GM10266 (cell line): ENCODE measurements at regions not wholly inside any gene's neighbourhood (a gene's known extent, or its start where the extent isn't known, plus 50 kb on each side); places are given as distances from the start of the nearest gene placed in this dataset.

Experiments
- DNase-seq: peaks from one replicate; pipeline ENCODE4 v3.0.0; 2012; ENCODE audit errors: extremely low spot score
- TF ChIP-seq, protein P1 (sequence below): IDR thresholded peaks from 2 replicates; pipeline ENCODE4 v1.5.1; 2012; ENCODE audit warnings: mild to moderate bottlenecking, low read depth; ENCODE audit not compliant: control insufficient read depth, insufficient read depth; ENCODE audit errors: missing control alignments

DNA sequence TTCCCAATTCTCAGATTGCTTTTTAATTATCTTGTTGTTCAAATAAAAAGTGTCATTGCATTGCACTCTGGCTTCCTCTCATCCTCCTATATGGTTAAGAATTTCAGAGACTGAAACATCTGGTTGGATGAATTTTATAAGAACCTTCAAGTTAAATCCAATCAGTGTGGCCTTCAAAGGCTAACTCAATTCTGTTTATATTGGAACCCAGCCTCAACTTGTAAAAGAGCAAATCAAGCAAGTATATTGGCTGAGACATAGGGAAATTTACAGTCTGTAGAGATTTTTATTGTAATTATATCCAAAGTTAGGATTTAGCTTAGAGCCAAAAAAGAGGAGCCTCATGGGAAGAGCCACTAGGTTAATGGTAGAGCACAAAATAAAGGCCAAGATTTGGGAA, 159.9 kb upstream of the FER start:
- no peak for DNase-seq
- TF ChIP-seq, protein P1, sequence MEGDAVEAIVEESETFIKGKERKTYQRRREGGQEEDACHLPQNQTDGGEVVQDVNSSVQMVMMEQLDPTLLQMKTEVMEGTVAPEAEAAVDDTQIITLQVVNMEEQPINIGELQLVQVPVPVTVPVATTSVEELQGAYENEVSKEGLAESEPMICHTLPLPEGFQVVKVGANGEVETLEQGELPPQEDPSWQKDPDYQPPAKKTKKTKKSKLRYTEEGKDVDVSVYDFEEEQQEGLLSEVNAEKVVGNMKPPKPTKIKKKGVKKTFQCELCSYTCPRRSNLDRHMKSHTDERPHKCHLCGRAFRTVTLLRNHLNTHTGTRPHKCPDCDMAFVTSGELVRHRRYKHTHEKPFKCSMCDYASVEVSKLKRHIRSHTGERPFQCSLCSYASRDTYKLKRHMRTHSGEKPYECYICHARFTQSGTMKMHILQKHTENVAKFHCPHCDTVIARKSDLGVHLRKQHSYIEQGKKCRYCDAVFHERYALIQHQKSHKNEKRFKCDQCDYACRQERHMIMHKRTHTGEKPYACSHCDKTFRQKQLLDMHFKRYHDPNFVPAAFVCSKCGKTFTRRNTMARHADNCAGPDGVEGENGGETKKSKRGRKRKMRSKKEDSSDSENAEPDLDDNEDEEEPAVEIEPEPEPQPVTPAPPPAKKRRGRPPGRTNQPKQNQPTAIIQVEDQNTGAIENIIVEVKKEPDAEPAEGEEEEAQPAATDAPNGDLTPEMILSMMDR: no peak

DNA sequence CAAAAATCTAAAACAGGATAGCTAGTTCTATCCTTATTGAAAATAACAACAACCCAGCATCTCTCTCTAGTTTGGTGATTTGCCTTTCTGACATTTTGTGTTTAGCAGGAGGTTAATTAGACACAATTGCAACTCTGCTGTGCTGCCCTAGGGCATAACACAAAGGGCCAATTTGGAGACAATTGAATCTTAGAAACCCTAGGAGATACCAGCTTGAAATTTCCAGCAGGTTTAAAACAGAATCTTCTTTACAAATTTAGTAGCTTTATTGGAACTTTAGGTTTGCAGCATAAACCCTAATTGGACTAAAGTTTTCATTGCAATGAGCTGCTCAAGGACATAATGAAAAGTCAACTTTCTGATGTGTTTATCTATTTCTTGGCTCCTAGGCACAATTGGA, 166.7 kb upstream of the FER start:
- DNase-seq: no peak
- TF ChIP-seq, protein P1: no peak

DNA sequence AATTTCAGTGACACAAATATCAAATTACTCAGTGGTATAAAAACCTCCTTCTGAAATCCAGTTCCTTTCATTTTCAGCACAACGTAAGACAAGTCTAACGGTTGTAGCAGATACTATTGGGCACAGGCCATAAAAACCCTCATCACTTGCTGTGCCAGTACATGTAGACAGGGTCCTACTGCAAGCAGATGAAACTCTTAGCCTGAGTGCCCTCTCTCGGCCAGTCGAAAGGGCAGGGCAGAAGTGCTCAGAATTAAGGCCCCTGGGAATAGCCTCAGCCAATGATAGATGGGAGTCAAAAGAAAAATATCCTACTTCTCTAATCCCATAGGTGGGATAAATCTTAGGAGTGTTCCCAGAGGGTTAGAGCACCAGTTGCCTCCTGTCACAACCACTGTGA, 168.5 kb upstream of the FER start:
- DNase-seq: no peak
- TF ChIP-seq, protein P1: no peak

DNA sequence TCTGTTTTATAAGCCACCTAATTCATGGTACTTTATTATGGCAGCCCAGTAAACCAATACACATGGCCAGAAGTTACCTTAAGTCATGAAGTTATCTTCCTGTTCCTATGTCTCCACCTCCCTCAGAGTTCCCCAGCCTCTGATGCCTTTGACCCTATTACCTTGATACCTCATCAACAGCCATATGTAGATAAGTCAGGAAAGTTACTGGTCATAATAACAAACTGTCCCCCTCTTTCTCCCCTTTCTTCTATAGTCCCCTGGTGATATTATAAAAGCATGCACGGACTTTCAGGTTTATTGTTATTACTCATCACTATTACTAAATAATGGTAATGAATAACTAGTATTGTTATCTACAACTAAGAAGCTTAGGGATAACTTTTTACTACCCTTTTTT, 168.9 kb upstream of the FER start:
- no peak for DNase-seq
- TF ChIP-seq, protein P1: no peak

DNA sequence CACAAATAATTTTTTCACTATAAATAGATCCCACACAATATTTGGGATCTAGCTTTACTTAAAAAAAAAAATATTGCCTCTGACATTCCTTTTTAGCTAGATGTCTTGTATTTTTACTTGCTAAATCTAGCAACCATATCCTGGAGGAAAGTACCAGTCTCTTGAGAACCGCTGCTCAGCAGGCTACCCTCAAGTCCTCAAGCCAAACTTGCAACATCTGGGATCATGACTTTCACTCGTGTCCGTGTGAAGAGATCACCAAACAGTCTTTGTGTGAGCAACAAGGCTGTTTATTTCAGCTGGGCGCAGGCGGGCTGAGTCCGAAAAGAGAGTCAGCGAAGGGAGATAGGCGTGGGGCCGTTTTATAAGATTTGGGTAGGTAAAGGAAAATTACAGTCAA, 180.3 kb upstream of the FER start:
- TF ChIP-seq, protein P1: no peak
- no peak for DNase-seq

DNA sequence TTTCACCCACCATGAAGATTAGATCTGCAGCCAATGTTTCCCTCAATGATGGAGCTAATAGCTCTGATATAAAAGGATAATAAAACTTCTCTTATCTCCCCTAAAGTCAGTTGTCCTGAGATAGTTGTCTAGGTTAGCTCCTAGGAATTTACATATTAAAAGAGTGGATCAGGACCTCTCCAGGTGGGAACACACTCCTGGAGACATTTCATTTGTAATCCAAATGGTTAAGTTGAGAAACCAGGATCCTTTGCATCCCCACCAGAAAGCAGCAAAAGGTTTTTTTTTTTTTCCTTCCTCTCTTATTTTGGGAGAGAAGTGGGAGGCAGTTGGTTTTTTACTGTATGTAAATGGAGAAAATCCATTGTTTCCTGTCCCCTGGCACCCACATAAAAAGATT, 182.5 kb upstream of the FBXL17 start:
- TF ChIP-seq, protein P1: no peak
- DNase-seq: no peak

DNA sequence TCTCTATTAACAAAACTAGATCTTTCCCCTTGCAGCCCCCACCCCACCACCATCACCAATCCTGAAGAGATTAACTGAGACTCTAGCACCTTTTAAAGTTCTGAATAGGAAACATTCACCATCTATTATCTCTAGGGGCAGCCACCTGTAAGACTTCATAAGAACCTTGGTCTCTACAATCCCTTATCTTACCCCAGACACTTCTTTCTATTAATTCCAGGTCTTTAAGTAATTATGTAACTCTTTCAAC, 180.2 kb upstream of the FBXL17 start:
- TF ChIP-seq, protein P1: no peak

More for the DNA sequence above, 180.2 kb upstream of the FBXL17 start:
- DNase-seq: no peak
